ENCODE measurements at regions not wholly inside any gene's neighbourhood (a gene's known extent, or its start where the extent isn't known, plus 50 kb on each side); places are given as distances from the start of the nearest gene placed in this dataset.
A peak's percentile ranks its signal among the peaks of the same experiment; 100 is the strongest.

GRCh38 chr12:111310076-111310870 is 58.6 kb downstream of the PHETA1 start:
- DNase-seq = no peak
- WGBS = 80% methylated on average over 37 of the region's 37 CpGs
- Histone ChIP-seq H3K27ac (ENCODE audit: low read length) (no peak overlapping the region), H3K4me1 (ENCODE audit: control insufficient read depth, insufficient read depth, low read length) (no peaks in the 10 kb centered on the region), H3K4me3 (ENCODE audit: low read length) (no peak overlapping the region), H3K27me3 (ENCODE audit: control insufficient read depth, insufficient read depth) (no peaks in the 10 kb centered on the region), H3K9me3 (ENCODE audit: control insufficient read depth, low read length) (peaks cover 5% of the 10 kb centered on the region)
- intact Hi-C loops (cut with DNase I) = loop anchor here in 3 of 4 donors (5.0 kb wide), 4 partner anchors 288 to 418 kb away; no protein-coding TSS in a partner anchor
- ATAC-seq = no peak

DNA sequence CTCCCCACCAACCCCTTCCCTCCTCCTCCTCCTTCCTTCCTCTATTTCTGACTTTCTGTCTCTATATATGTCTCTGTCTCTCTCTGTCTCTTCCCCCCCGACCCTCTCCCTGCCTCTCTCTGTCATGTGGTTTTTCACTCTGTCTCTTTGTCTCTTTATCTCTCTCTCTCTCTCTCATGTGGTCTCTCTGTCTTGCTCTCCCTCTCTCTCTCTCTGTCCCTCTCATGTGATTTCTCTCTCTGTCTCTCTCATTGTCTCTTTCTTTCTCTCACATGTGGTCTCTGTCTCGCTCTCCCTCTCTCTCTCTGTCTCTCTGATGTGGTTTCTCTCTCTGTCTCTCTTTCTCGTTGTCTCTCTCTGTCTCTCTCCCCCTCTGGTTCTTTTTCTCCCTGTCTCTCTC is 59.3 kb downstream of the PHETA1 start:
- intact Hi-C loops (cut with DNase I) = loop anchor here in 1 of 4 donors (10.0 kb wide), 2 partner anchors 285 to 375 kb away; no protein-coding TSS in a partner anchor
- Histone ChIP-seq H3K27me3 (ENCODE audit: control insufficient read depth, insufficient read depth) (no peaks in the 10 kb centered on the region), H3K27ac (ENCODE audit: low read length) (no peak overlapping the region), H3K4me1 (ENCODE audit: control insufficient read depth, insufficient read depth, low read length) (no peaks in the 10 kb centered on the region), H3K9me3 (ENCODE audit: control insufficient read depth, low read length) (peaks cover 8% of the 10 kb centered on the region), H3K4me3 (ENCODE audit: low read length) (no peak overlapping the region)
- WGBS = 51% methylated on average over 3 of the region's 3 CpGs
- ATAC-seq (no peak), DNase-seq (no peak)

DNA sequence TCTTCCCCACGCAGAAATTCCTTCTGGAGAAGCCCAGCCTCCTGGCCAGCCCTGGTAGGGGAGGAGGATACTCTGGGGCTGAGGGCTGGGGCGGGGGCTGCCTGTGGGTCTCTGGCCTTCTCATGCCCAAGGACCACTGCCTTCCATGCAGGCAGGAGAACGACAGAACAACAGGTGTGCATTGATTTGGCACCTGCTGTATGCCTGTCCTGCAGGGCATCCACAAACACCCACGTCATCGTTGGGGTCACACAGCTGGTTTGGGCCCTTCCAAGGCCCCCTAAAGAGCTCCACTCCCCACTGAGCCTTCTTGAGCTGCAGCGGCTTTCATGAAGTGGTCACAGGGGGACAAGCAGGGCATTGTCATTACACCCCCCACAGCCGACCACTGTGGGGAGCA is 60.4 kb downstream of the PHETA1 start:
- intact Hi-C loops (cut with DNase I) = loop anchor here in 1 of 4 donors (10.0 kb wide), 2 partner anchors 284 to 374 kb away; no protein-coding TSS in a partner anchor
- no peaks in the 10 kb centered on the region for H3K27me3 ChIP-seq (ENCODE audit: control insufficient read depth, insufficient read depth)
- H3K27ac ChIP-seq (ENCODE audit: low read length) = no peak overlapping the region
- peaks cover 10% of the 10 kb centered on the region for H3K9me3 ChIP-seq (ENCODE audit: control insufficient read depth, low read length)
- WGBS = 82% methylated on average over 7 of the region's 7 CpGs
- no peaks in the 10 kb centered on the region for H3K4me1 ChIP-seq (ENCODE audit: control insufficient read depth, insufficient read depth, low read length)
- H3K4me3 ChIP-seq (ENCODE audit: low read length) = no peak overlapping the region
- no peak for DNase-seq
- no peak for ATAC-seq

- intact Hi-C loops (cut with DNase I) = loop anchor here in 1 of 4 donors (10.0 kb wide), 2 partner anchors 280 to 370 kb away; no protein-coding TSS in a partner anchor
- no peak for DNase-seq
- no peaks in the 10 kb centered on the region for H3K4me1 ChIP-seq (ENCODE audit: control insufficient read depth, insufficient read depth, low read length)
- no peak overlapping the region for H3K4me3 ChIP-seq (ENCODE audit: low read length)
- ATAC-seq = no peak
- WGBS = 46% methylated on average over 3 of the region's 3 CpGs
- no peaks in the 10 kb centered on the region for H3K27me3 ChIP-seq (ENCODE audit: control insufficient read depth, insufficient read depth)
- H3K27ac ChIP-seq (ENCODE audit: low read length) = no peak overlapping the region
- peaks cover 10% of the 10 kb centered on the region for H3K9me3 ChIP-seq (ENCODE audit: control insufficient read depth, low read length)
These were observed 64.2 kb downstream of the PHETA1 start for GRCh38 chr12:111304642-111305071.

GRCh38 chr12:111303531-111303930 is 65.4 kb downstream of the PHETA1 start:
- H3K27me3 ChIP-seq (ENCODE audit: control insufficient read depth, insufficient read depth) = no peaks in the 10 kb centered on the region
- DNase-seq = no peak
- no peak overlapping the region for H3K4me3 ChIP-seq (ENCODE audit: low read length)
- no peaks in the 10 kb centered on the region for H3K4me1 ChIP-seq (ENCODE audit: control insufficient read depth, insufficient read depth, low read length)
- peaks cover 10% of the 10 kb centered on the region for H3K9me3 ChIP-seq (ENCODE audit: control insufficient read depth, low read length)
- intact Hi-C loops (cut with DNase I) = loop anchor here in 1 of 4 donors (10.0 kb wide), 2 partner anchors 279 to 369 kb away; no protein-coding TSS in a partner anchor
- no peak for ATAC-seq
- no peak overlapping the region for H3K27ac ChIP-seq (ENCODE audit: low read length)
- 79% methylated on average over 3 of the region's 3 CpGs for WGBS

DNA sequence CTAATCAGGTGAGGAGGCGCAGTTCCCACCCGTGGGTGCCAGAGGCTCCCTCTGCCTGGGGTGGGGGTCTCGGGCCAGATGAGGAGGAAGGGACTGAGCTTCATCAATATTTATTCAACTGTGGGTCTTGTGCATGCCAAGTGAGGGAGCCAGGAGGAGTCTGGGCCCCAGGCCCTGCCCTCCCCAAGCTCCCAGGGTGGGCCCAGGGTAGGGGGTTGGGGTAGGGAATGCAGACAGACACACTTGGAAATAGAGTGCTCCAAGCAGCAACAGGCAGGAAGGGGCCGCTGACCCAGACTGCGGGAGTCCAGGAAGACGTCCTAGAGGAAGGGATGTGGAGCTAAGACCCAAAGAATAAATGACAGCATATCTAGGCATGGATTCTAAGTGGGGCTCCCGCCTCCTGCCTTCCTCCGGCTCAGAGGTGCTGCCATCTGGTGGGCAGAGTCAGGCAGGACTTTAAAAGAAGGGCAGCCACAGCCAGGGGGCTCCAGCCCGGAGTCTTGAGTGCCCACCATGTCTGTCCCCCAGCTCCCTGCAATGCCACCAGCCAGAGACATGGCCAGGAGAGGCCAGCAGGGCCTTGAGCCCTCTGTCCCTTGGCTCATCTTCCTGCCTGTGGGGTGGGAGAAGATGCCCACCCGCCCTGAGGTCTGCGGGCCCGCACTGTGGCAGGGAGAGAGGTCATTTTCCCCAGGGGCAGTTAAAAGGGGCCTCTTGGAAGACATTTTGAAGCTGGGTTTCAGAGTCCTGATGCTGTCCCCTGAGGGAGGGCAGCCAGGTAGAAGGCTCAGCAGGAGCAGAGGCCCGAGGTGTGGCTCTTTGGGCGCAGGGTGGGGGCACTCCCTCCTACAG is 70.1 kb downstream of the PHETA1 start:
- H3K27ac ChIP-seq (ENCODE audit: low read length) = no peak overlapping the region
- WGBS = 55% methylated on average over 14 of the region's 14 CpGs
- DNase-seq = peak; percentile 34 to 69 (median 66)
- H3K4me1 ChIP-seq (ENCODE audit: control insufficient read depth, insufficient read depth, low read length) = no peaks in the 10 kb centered on the region
- intact Hi-C loops (cut with DNase I) = loop anchor here in 3 of 4 donors (5.0 to 10.0 kb wide), 4 partner anchors 274 to 362 kb away; no protein-coding TSS in a partner anchor
- no peaks in the 10 kb centered on the region for H3K9me3 ChIP-seq (ENCODE audit: control insufficient read depth, low read length)
- no peak overlapping the region for H3K4me3 ChIP-seq (ENCODE audit: low read length)
- peak; percentile 15 to 63 for ATAC-seq
- H3K27me3 ChIP-seq (ENCODE audit: control insufficient read depth, insufficient read depth) = no peaks in the 10 kb centered on the region

GRCh38 chr12:111297703-111298426 is 71.0 kb downstream of the PHETA1 start:
- DNase-seq (no peak), ATAC-seq (no peak)
- Histone ChIP-seq H3K27ac (ENCODE audit: low read length) (no peak overlapping the region), H3K27me3 (ENCODE audit: control insufficient read depth, insufficient read depth) (no peaks in the 10 kb centered on the region), H3K4me1 (ENCODE audit: control insufficient read depth, insufficient read depth, low read length) (no peaks in the 10 kb centered on the region), H3K9me3 (ENCODE audit: control insufficient read depth, low read length) (no peaks in the 10 kb centered on the region), H3K4me3 (ENCODE audit: low read length) (no peak overlapping the region)
- intact Hi-C loops (cut with DNase I) = loop anchor here in 3 of 4 donors (5.0 to 10.0 kb wide), 4 partner anchors 273 to 361 kb away; no protein-coding TSS in a partner anchor
- WGBS = 82% methylated on average over 12 of the region's 12 CpGs

- 82% methylated on average over 7 of the region's 7 CpGs for WGBS
- no peaks in the 10 kb centered on the region for H3K4me1 ChIP-seq (ENCODE audit: control insufficient read depth, insufficient read depth, low read length)
- no peaks in the 10 kb centered on the region for H3K9me3 ChIP-seq (ENCODE audit: control insufficient read depth, low read length)
- no peak overlapping the region for H3K27ac ChIP-seq (ENCODE audit: low read length)
- intact Hi-C loops (cut with DNase I) = loop anchor here in 3 of 4 donors (5.0 to 10.0 kb wide), 4 partner anchors 272 to 360 kb away; no protein-coding TSS in a partner anchor
- ATAC-seq (no peak), DNase-seq (no peak)
- H3K4me3 ChIP-seq (ENCODE audit: low read length) = no peak overlapping the region
- H3K27me3 ChIP-seq (ENCODE audit: control insufficient read depth, insufficient read depth) = no peaks in the 10 kb centered on the region
These were observed 71.9 kb downstream of the PHETA1 start for GRCh38 chr12:111296906-111297463.

DNA sequence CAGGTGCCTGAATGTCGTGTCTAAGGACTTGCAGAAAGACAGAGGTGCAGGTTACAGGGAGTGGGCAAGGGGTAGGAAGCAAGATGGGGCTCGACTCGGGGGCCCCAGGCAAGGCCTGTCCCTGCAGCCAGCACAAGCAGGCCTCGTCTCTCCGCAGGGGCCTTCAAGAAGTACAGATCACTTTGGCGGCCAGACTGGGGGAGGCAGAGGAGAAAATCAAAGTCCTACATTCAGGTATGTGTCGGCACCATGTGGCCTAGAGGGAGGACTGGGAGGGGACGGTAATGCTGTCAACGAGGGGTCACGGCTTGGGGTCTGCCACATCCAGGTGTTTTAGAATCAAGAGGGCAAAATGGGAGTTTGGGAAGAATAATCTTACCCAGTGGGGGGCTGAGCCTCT is 73.7 kb downstream of the PHETA1 start:
- H3K4me1 ChIP-seq (ENCODE audit: control insufficient read depth, insufficient read depth, low read length) = no peaks in the 10 kb centered on the region
- no peak overlapping the region for H3K4me3 ChIP-seq (ENCODE audit: low read length)
- 75% methylated on average over 10 of the region's 10 CpGs for WGBS
- ATAC-seq = no peak
- no peaks in the 10 kb centered on the region for H3K9me3 ChIP-seq (ENCODE audit: control insufficient read depth, low read length)
- intact Hi-C loops (cut with DNase I) = loop anchor here in 3 of 4 donors (5.0 to 10.0 kb wide), 4 partner anchors 270 to 358 kb away; no protein-coding TSS in a partner anchor
- H3K27me3 ChIP-seq (ENCODE audit: control insufficient read depth, insufficient read depth) = no peaks in the 10 kb centered on the region
- DNase-seq = no peak
- no peak overlapping the region for H3K27ac ChIP-seq (ENCODE audit: low read length)
